ENCODE measurements at regions not wholly inside any gene's neighbourhood (a gene's known extent, or its start where the extent isn't known, plus 50 kb on each side); places are given as distances from the start of the nearest gene placed in this dataset.

- Histone ChIP-seq H3K9me2 (replicated peaks; ENCODE audit: control insufficient read depth, low read length) (no peaks in the 10 kb centered on the region), H3K36me3 (ENCODE audit: control insufficient read depth, low read length) (no peaks in the 10 kb centered on the region), H3F3A (ENCODE audit: control insufficient read depth, insufficient read depth) (no peaks in the 10 kb centered on the region), H3K4me2 (ENCODE audit: low read length) (no peak overlapping the region), H3K27ac (ENCODE audit: low read depth, low read length) (no peak overlapping the region), H3K4me3 (ENCODE audit: low read length) (no peak overlapping the region), H3K79me2 (ENCODE audit: control insufficient read depth, low read length) (no peaks in the 10 kb centered on the region), H3K4me1 (ENCODE audit: control insufficient read depth, low read length) (peaks cover 2% of the 10 kb centered on the region), H4K20me1 (ENCODE audit: control insufficient read depth, insufficient read depth, low read depth, low read length) (no peaks in the 10 kb centered on the region), H3K27me3 (ENCODE audit: control insufficient read depth, low read length) (no peaks in the 10 kb centered on the region), H3K9me3 (ENCODE audit: control insufficient read depth, insufficient read depth, low read length) (no peaks in the 10 kb centered on the region)
- TF ChIP-seq CTCF (IDR thresholded peaks at IDR 0.05; ENCODE audit: low read depth, low read length, poor library complexity, severe bottlenecking) (no peak), EZH2phosphoT487 (IDR thresholded peaks at IDR 0.05; ENCODE audit: borderline replicate concordance, low read length) (no peak)
Observed at GRCh38 chr14:51307551-51307950, 67.5 kb downstream of the TMX1 start.

- Histone ChIP-seq H3K4me2 (ENCODE audit: low read length) (no peak overlapping the region), H3F3A (ENCODE audit: control insufficient read depth, insufficient read depth) (no peaks in the 10 kb centered on the region), H3K27ac (ENCODE audit: low read depth, low read length) (no peak overlapping the region), H3K9me3 (ENCODE audit: control insufficient read depth, insufficient read depth, low read length) (no peaks in the 10 kb centered on the region), H3K79me2 (ENCODE audit: control insufficient read depth, low read length) (no peaks in the 10 kb centered on the region), H3K4me1 (ENCODE audit: control insufficient read depth, low read length) (no peaks in the 10 kb centered on the region), H3K36me3 (ENCODE audit: control insufficient read depth, low read length) (no peaks in the 10 kb centered on the region), H4K20me1 (ENCODE audit: control insufficient read depth, insufficient read depth, low read depth, low read length) (no peaks in the 10 kb centered on the region), H3K9me2 (replicated peaks; ENCODE audit: control insufficient read depth, low read length) (no peaks in the 10 kb centered on the region), H3K27me3 (ENCODE audit: control insufficient read depth, low read length) (no peaks in the 10 kb centered on the region), H3K4me3 (ENCODE audit: low read length) (no peak overlapping the region)
- no peak for TF ChIP-seq EZH2phosphoT487 (IDR thresholded peaks at IDR 0.05; ENCODE audit: borderline replicate concordance, low read length)
- TF ChIP-seq CTCF (IDR thresholded peaks at IDR 0.05; ENCODE audit: low read depth, low read length, poor library complexity, severe bottlenecking) = no peak
Observed at GRCh38 chr14:51308866-51309265, 68.8 kb downstream of the TMX1 start.

DNA sequence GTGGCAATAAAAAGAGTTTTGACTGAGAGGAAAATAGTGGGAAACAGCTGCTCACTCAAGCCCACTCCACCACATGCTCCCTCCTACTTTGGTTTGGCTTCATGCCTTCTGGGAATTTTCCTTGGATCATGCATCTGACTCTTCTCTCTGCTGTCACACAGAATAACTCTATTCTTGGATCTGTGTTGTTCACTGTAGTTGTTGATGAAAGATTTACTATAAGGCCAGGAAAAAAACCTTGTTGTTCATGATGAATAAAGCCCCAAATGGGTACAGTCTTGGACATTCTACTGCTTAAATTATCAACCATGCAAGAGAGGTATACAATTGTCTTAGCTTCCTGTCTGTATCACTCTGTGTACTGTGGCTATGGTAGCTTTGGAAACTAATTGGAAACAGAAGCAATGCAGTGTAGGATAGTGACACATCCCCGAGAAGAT, 70.5 kb downstream of the TMX1 start:
- no peaks in the 10 kb centered on the region for H3F3A ChIP-seq (ENCODE audit: control insufficient read depth, insufficient read depth)
- no peaks in the 10 kb centered on the region for H4K20me1 ChIP-seq (ENCODE audit: control insufficient read depth, insufficient read depth, low read depth, low read length)
- TF ChIP-seq CTCF (IDR thresholded peaks at IDR 0.05; ENCODE audit: low read depth, low read length, poor library complexity, severe bottlenecking) (no peak), EZH2phosphoT487 (IDR thresholded peaks at IDR 0.05; ENCODE audit: borderline replicate concordance, low read length) (no peak)
- no peak overlapping the region for H3K4me2 ChIP-seq (ENCODE audit: low read length)
- no peaks in the 10 kb centered on the region for H3K36me3 ChIP-seq (ENCODE audit: control insufficient read depth, low read length)
- H3K27me3 ChIP-seq (ENCODE audit: control insufficient read depth, low read length) = 0 out of 2 replicates have a peak, but pooled peaks cover 2% of the 10 kb centered on the region
- no peaks in the 10 kb centered on the region for H3K79me2 ChIP-seq (ENCODE audit: control insufficient read depth, low read length)
- H3K9me2 ChIP-seq (replicated peaks; ENCODE audit: control insufficient read depth, low read length) = no peaks in the 10 kb centered on the region
- no peaks in the 10 kb centered on the region for H3K9me3 ChIP-seq (ENCODE audit: control insufficient read depth, insufficient read depth, low read length)
- no peak overlapping the region for H3K4me3 ChIP-seq (ENCODE audit: low read length)
- H3K4me1 ChIP-seq (ENCODE audit: control insufficient read depth, low read length) = no peaks in the 10 kb centered on the region
- H3K27ac ChIP-seq (ENCODE audit: low read depth, low read length) = no peak overlapping the region

All from DOHH2 (cell line).